Renal cortical epithelial cell (primary cell): ENCODE measurements at regions not wholly inside any gene's neighbourhood (a gene's known extent, or its start where the extent isn't known, plus 50 kb on each side); places are given as distances from the start of the nearest gene placed in this dataset.

Experiments used
- DNase-seq: peaks from one replicate; pipeline ENCODE4 v3.0.0-alpha.2; 2011; ENCODE audit warnings: low read depth

GRCh38 chr7:41470081-41470480, 232.8 kb downstream of the INHBA start:
- no peak for DNase-seq

- no peak for DNase-seq
Measured at GRCh38 chr7:41467596-41467995, 235.3 kb downstream of the INHBA start.

DNA sequence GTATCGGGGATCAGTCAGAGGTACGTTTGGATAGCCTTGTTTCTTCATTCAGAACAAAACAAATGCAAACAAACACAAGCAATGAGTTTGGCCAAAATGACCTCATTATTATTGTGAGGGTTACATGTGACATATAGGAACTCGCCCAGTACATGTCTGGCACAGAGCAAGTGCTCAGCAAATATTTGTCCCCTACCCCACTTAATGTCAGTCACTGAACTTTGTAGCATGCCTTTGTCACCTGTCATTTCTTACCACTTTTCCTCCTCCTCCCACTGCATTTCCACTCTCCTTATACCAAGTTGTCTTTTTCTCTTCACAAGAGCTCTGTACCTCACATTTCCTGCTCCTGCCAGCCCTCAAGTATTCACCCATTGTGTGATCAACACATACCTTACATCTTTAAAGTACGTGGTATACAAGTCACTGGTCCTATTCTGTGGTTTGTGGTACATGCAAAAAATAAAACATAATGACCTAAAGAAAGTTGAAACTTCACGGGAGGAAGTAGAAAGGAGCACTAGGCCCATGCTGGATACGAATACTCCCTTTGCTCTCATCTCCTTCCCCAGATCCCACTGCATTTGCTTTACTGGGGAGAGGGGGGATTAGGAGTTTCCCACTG, 236.0 kb downstream of the INHBA start:
- DNase-seq: no peak

DNA sequence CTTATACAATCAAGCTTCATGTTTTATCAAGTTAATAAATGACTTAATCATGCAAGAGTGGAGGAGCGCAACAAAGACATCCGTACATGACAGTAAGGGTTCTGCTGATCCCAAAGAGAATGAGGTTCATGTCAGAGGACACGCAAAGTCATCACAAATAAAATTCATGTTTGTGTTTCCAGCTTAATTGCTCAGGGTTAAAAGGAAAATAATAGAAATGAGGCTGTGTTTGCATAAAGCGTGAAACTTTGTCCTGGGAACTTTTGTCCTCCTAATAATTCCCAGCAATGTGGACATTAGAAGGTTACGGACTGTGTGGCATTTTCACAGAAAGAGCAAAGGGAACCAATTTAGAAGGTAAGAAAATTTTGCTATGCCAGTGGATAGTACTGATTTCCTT, 237.3 kb downstream of the INHBA start:
- peak; percentile 22 for DNase-seq

GRCh38 chr7:41463770-41464470, 239.0 kb downstream of the INHBA start:
- no peak for DNase-seq

DNA sequence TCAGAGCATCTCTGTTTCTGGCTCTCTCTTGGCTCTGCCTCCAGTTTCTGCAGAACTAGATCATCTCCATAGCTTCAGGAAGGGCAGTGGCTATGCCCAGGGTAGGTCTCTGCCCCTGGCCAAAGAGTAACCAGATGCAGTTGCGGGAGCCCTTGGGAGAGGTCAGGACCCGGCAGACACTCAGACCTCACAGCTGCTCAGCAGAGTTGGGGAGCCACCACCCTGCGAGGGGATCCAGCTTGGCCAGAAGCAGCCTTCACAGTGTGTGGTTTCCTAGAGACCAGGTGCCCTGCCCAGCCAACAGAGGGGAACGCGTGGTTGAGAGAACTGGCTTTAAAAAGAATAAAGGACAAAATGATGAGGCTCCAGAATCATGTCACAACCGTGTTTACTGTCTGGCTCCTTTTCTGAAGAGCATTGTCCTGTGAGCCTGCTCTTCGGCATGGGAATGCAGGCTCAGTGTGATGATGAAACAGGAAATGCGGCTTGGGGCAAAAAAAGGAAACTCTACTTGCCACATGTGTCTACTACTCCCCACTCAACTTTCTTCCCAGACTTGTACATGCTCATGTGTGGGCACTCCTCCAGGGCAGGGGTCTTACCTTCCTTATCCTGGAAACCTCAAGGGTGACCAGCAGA, 243.1 kb downstream of the INHBA start:
- DNase-seq: no peak

DNA sequence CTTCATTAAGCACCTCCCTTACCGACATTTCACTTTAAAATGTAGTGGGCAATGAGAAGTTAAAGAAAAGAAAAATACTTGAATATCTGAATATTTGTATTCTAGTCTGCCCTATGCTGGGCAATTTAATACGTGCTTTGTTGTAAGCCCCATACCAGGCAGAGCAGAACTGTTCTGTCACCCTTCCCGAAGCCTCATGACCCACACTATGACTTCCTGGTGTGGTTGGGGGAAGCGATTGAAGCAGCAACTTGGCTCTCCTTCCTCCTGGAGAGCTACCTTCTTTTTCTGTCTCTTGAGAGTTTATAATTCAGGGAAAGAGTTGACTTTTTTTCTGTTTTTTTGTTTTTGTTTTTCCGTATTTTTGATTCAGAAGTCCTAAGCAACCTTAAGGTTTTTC, 243.7 kb downstream of the INHBA start:
- DNase-seq: no peak

GRCh38 chr7:41457832-41458437, 245.0 kb downstream of the INHBA start:
- DNase-seq: no peak

GRCh38 chr7:41451826-41452225, 251.1 kb downstream of the INHBA start:
- DNase-seq: peak; percentile 9

DNA sequence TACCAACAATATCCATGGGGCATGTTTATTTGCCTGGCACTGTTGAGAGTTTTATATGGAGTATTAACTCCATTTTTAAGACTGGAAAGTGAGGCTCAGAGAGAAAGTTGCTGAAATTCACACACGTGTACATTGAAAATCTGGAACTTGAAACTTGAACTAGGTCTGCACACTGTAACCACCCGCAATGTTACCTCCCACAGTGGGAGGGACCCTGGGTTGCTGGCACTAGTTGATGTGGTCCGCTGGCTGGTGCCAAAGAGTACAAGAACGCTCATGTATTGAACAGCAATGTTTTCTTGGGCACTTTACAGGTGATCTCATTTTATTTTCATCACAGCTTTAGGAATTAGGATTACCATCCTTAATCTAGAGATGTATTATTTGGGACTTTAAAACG, 253.2 kb downstream of the INHBA start:
- DNase-seq: no peak

DNA sequence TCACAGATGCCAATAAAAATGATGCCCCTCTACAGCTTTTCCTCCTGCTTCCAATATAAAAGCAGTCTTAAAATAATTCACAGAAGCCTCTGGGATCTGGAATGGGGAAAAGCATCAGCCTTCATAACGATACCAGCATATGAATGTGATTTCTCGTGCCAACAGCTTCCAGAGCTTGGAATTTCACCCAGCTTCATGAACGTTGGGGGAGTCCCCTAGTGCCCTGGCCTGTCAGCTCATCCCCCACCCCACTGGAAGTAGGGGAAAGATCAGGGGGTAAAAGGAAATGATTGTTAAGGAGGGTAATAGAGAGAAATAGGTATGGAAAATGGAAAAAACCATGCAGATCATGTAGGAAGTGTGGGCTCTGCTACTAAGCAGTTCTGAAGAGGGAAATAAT, 253.6 kb downstream of the INHBA start:
- DNase-seq: no peak

DNA sequence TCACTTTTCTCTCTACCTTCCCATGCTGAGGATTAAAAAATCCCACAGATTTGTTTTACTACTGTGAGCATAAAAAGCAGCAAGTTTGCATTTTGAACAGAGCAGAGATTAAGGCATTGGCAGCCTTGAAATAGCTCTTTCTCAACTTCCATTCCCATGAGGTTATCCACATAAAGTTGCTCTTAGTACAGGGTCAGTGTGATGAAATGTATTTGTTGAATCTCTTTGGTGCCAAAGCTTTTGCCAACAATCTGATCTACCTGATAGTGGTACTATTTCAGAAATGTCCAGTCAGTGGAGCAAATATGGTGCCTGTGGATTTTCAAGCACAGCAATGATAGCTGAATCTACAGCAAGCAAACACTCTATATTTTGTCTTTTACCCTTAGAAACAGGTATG, 254.8 kb downstream of the INHBA start:
- no peak for DNase-seq

DNA sequence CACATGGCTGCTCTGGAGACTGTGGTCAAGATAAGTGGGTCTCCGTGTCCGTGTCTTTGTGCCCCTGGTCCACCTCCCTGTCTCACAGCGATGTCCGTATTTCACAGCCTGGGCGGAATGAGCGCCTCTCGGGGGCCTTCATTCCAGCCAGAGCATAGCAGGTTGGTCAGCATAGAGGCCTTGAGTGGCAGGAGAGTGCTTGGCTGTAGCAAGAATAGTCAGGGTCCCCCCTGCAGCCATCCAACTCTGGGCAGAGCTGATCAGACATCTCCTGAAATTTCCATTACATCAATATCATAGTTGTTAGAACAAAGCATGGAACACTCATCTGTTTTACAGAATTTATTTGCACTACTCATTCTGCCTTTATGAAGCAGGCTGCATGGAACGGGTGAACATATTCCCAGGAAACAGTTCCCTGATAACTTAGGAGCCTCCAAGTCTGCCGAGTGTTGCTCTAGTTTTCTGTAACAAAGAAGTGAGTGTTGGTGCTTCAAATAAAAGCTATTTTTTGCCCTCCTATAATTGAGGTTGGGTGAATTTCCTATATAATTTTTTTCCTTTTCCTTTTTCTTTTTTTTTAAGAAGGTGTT, 255.3 kb downstream of the INHBA start:
- DNase-seq: no peak

DNA sequence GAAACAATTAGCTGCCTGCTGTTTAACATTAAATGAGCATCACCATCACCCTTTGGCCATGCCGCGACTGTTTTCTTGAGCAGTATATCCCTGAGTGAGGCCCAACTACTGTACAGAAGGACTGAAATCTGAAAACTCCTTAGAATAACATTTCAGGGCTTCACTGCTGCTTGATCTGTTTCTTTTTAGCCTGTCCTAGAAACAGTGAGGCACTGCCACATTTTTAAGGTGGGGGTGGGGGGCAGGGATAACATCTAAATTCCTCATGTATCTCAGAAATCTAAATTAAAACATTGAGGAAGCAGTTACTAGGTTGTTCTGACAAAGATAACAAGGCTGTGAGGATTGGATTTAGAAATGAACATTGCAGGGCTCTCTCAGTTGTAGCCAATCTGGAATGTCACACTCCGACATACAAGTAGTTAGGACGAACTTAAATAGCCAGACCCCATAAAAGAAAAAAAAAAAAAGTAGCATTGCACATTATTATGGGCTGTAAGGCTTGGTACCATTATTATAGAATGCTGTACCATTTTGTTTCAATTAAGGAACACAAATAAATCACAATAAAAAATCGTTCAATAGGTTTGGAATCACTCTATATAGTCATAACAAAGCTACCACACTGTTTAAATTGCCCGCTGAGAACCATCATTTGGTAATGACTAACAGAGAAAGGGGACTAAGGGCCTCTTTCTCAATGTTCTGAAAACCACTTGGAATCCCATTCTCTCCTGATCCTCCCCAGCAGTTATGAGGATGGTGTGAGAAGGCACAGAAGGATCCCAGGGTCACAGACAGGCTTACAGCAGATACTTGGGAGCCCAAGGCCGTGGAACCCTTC, 256.1 kb downstream of the INHBA start:
- no peak for DNase-seq

GRCh38 chr7:41445946-41446345, 256.9 kb downstream of the INHBA start:
- DNase-seq: no peak

DNA sequence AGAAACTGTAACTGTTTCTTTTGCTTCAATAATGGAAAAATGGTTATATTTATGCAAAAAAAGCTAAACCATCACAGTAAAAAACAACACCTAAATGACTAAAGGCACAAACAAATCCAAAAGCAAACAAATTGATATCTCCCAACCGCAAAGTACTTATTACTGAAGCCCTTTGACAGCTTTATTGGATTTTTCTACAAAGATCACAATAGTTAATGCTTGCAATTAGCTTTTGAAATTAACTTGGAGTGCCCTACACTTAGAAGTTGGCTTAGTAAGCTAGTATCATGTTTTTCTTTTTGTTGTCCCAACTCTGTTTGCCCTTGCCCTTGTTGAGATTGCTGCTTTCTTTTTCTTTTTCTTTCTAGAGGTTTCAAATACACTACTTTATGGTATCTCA, 257.5 kb downstream of the INHBA start:
- DNase-seq: no peak

DNA sequence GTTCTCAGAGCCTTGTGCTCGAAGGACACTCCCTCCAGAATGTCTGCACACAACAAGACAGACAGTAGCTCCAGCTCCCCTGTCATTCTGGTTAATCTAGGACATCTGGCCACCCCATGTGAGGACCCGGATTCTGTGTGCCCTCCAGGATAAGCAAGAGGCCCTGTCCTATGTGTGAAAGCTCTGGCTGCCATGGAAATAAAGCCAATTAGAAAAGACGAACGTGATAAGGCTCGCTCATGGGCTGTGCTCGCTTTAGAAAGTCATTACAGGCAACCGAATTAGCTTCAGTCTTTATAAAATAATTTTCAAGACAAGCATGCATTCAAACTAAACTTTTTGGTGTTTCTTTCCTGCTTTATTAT, 263.4 kb downstream of the INHBA start:
- DNase-seq: no peak

DNA sequence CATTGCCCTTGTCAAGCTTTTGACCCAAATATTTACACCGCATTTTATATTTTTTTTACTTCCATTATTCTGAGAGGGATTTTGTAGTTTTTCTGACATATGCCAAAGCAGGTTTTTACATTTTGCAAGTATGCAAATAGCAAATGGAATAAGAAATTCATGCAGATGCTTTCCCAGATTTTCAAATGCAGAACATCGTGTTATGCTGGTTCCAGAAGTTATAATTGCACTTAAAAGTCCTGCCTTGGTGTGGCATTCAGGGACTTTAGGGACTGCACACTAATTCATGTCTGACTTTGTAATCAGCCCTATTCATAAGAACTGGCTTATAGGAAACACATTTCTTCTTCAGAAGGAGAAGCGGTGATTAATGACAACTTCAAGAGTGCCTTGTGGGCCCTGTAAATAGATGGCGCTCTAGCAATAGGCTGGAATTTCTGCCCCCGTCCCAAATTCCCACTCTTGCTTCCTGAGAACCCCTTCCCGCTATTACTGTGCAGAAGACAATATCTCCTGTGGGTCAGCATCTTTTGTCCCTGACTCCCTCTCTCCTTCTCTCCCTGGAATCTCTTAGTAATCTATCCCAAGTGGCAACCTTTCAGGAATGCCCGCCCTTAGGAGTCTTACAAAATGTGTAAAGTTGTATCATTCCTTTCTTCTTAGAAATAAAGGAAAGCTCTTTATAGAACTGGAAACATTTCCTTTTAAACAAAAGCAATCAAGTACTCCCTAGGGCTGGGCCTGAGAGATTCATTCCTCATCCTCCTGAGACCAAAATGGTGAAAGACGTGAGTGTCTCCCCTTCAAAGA, 264.0 kb downstream of the INHBA start:
- DNase-seq: no peak

DNA sequence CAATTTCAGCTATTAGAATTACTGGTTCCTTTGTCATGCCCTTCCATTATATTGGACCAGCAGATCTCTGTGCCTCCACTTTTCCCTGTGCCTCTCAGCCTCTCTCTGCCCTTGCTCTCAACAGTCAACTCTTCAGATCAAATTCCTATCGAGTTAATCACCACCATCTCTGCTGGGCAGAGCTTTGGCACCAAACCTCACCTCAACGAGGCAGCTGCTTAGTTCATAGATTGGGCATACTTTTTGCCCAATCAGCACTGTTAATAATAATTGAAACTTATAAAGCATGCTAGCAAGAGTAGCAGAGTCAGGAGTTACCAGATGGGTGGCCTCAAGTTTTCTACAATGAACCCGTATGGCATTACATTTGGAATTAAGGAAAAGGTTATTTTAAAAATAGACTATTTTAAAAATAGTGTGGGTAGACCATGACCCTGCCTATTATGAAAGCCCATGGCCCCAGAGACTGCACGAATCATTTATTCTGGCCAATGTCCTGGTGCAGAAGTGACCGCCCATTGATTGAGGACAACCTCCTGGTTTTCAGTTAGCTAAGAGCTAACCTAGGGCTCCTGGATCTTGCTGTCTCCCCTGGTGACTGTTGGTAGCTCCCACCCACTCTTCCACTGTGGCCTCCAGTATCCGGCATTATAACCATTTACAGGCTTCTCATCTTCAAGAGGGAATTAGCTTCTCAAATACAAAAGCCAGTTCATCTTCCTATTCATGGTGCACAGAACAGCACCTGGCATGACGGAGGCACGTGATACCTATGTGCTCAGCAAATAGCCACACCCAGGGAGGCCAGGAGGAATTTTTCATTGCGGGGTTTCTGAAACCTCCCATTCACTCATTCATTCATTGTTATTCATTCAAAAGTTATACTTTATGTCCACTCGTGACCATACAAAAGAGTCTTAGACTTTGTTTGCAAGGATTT, 265.4 kb downstream of the INHBA start:
- peak; percentile 73 for DNase-seq

DNA sequence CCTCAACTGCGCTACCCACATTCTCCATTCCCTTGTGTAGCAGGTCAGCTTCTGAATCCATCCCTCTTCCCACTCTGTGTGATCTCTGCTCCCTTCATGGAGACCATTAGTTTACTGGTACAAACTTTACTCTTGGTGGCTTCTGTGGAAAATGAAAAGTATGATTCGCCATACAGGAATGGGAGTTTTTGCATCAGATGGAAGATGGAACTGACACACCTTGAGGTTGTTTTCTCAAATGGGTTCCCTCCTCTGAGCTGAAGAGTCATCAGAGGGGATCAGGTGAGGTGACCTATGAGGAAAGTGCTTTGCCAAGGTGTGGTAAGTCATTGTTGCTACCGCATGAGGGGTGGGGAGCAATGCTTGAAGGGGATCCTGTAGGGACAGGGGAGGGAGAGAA, 266.8 kb downstream of the INHBA start:
- DNase-seq: peak; percentile 4
